Endodermal cell (in vitro differentiated cells): ENCODE measurements at regions not wholly inside any gene's neighbourhood (a gene's known extent, or its start where the extent isn't known, plus 50 kb on each side); places are given as distances from the start of the nearest gene placed in this dataset.
"Not testable (repeated sequence)": the region's sequence is repeated elsewhere in the genome, so short reads cannot be mapped to it uniquely, and the experiment has no call there.

Experiments
- DNase-seq: peaks from one replicate; pipeline ENCODE4 v3.0.0-alpha.2; 2017
- H3K27ac ChIP-seq: 2 replicates; pipeline ENCODE4 v1.5.1; 2013; ENCODE audit warnings: mild to moderate bottlenecking, low read depth, low read length, moderate library complexity
- H3K27me3 ChIP-seq: 2 replicates; pipeline ENCODE4 v1.6.1; 2013; ENCODE audit warnings: mild to moderate bottlenecking, low read length, moderate library complexity; ENCODE audit not compliant: insufficient read depth, control insufficient read depth, poor library complexity, severe bottlenecking
- H3K36me3 ChIP-seq: 2 replicates; pipeline ENCODE4 v1.7.0; 2013; ENCODE audit warnings: mild to moderate bottlenecking, low read length, moderate library complexity; ENCODE audit not compliant: control insufficient read depth, insufficient read depth
- H3K4me1 ChIP-seq: one replicate; pipeline ENCODE4 v1.7.0; 2013; ENCODE audit warnings: low read length; ENCODE audit not compliant: control insufficient read depth, insufficient read depth
- H3K4me3 ChIP-seq: 2 replicates; pipeline ENCODE4 v1.5.1; 2013; ENCODE audit warnings: mild to moderate bottlenecking, low read length, moderate library complexity
- H3K9ac ChIP-seq: 2 replicates; pipeline ENCODE4 v1.6.1; 2013; ENCODE audit warnings: mild to moderate bottlenecking, low read length, moderate library complexity; ENCODE audit not compliant: poor library complexity, severe bottlenecking; ENCODE audit errors: extremely low read depth
- H3K9me3 ChIP-seq: 2 replicates; pipeline ENCODE4 v1.6.1; 2013; ENCODE audit warnings: mild to moderate bottlenecking, low read length, moderate library complexity; ENCODE audit not compliant: control insufficient read depth
- H3K27ac Mint-ChIP-seq: 2 replicates; pipeline ENCODE4 v1.8.0; 2020; ENCODE audit warnings: mixed read lengths
- H3K27me3 Mint-ChIP-seq: 2 replicates; pipeline ENCODE4 v1.8.0; 2021; ENCODE audit warnings: mild to moderate bottlenecking, mixed read lengths; ENCODE audit not compliant: insufficient read depth
- H3K36me3 Mint-ChIP-seq: 2 replicates; pipeline ENCODE4 v1.8.0; 2020; ENCODE audit warnings: low read depth, mixed read lengths
- H3K4me1 Mint-ChIP-seq: 2 replicates; pipeline ENCODE4 v1.8.0; 2020; ENCODE audit warnings: mixed read lengths
- H3K4me3 Mint-ChIP-seq: 2 replicates; pipeline ENCODE4 v1.8.0; 2020; ENCODE audit warnings: mild to moderate bottlenecking, moderate library complexity, mixed read lengths
- H3K9me3 Mint-ChIP-seq: 2 replicates; pipeline ENCODE4 v1.8.0; 2020; ENCODE audit warnings: mild to moderate bottlenecking, mixed read lengths
- CTCF ChIP-seq: fragments of 200-600 bp; sonication (generic); conservative IDR thresholded peaks from 2 replicates; pipeline ENCODE4 v1.5.0; 2021; ENCODE audit warnings: antibody characterized with exemption, mild to moderate bottlenecking
- WGBS, 2 experiments: methylation state at CpG; one replicate each; pipeline versions ENCODE4 v1.1.5 to v1.1.7; 2013; ENCODE audit warnings: missing lambda C conversion rate in 2 of 2, mixed read lengths in 1 of 2; ENCODE audit not compliant: insufficient coverage in 1 of 2, insufficient read length in 1 of 2; 5-methylcytosine and 5-hydroxymethylcytosine counted together

- no peaks in the 10 kb centered on the region for H3K36me3 ChIP-seq
- Mint-ChIP-seq H3K4me3 (no peak overlapping the region), H3K27ac (no peak overlapping the region), H3K27me3 (no peaks in the 10 kb centered on the region), H3K9me3 (no peaks in the 10 kb centered on the region), H3K4me1 (no peaks in the 10 kb centered on the region), H3K36me3 (no peaks in the 10 kb centered on the region)
- H3K27ac ChIP-seq: no peak overlapping the region
- no peaks in the 10 kb centered on the region for H3K4me1 ChIP-seq
- DNase-seq: no peak
- WGBS, 2 experiments: no CpG with 5 or more reads among the region's 1 CpG
- H3K9me3 ChIP-seq: no peaks in the 10 kb centered on the region
- H3K27me3 ChIP-seq: no peaks in the 10 kb centered on the region
- no peak for TF ChIP-seq CTCF
- H3K9ac ChIP-seq: no peak overlapping the region
- no peak overlapping the region for H3K4me3 ChIP-seq
Observed at GRCh38 chr13:66154354-66154753, 1075.8 kb downstream of the PCDH9 start.

- DNase-seq: no peak
- H3K9ac ChIP-seq: no peak overlapping the region
- Mint-ChIP-seq H3K4me3 (no peak overlapping the region), H3K27me3 (no peaks in the 10 kb centered on the region), H3K9me3 (no peaks in the 10 kb centered on the region), H3K36me3 (no peaks in the 10 kb centered on the region), H3K27ac (no peak overlapping the region), H3K4me1 (peaks cover under 1% of the 10 kb centered on the region)
- no peaks in the 10 kb centered on the region for H3K4me1 ChIP-seq
- no peaks in the 10 kb centered on the region for H3K36me3 ChIP-seq
- no peak for TF ChIP-seq CTCF
- H3K27me3 ChIP-seq: no peaks in the 10 kb centered on the region
- H3K27ac ChIP-seq: no peak overlapping the region
- no peaks in the 10 kb centered on the region for H3K9me3 ChIP-seq
- H3K4me3 ChIP-seq: no peak overlapping the region
Observed at GRCh38 chr13:66152596-66152995, 1077.5 kb downstream of the PCDH9 start.

- H3K4me3 Mint-ChIP-seq, H3K27me3 ChIP-seq, H3K36me3 Mint-ChIP-seq, H3K4me3 ChIP-seq, H3K9me3 ChIP-seq, H3K9me3 Mint-ChIP-seq, H3K27ac ChIP-seq, H3K9ac ChIP-seq, DNase-seq, H3K36me3 ChIP-seq, H3K4me1 ChIP-seq, H3K27me3 Mint-ChIP-seq, H3K27ac Mint-ChIP-seq: not testable (repeated sequence)
- 98 to 100% methylated on average over 4 to 10 of the region's 11 CpGs for WGBS, 2 experiments
- H3K4me1 Mint-ChIP-seq: peaks cover 17% of the 10 kb centered on the region
Observed at GRCh38 chr13:66144357-66144756, 1085.8 kb downstream of the PCDH9 start.

GRCh38 chr13:66139701-66140100 lies 1090.4 kb downstream of the PCDH9 start:
- H3K36me3 Mint-ChIP-seq: no peaks in the 10 kb centered on the region
- no peak overlapping the region for H3K4me3 ChIP-seq
- no peak overlapping the region for H3K27ac Mint-ChIP-seq
- no peaks in the 10 kb centered on the region for H3K4me1 ChIP-seq
- no peak overlapping the region for H3K9ac ChIP-seq
- H3K9me3 Mint-ChIP-seq: no peaks in the 10 kb centered on the region
- TF ChIP-seq CTCF: no peak
- H3K36me3 ChIP-seq: no peaks in the 10 kb centered on the region
- DNase-seq: no peak
- WGBS, 2 experiments: 100% methylated on average over 1 of the region's 1 CpG
- no peaks in the 10 kb centered on the region for H3K9me3 ChIP-seq
- no peak overlapping the region for H3K27ac ChIP-seq
- no peak overlapping the region for H3K4me3 Mint-ChIP-seq
- peaks cover 2% of the 10 kb centered on the region for H3K27me3 Mint-ChIP-seq
- H3K27me3 ChIP-seq: no peaks in the 10 kb centered on the region
- H3K4me1 Mint-ChIP-seq: peaks cover 7% of the 10 kb centered on the region
